Left renal pelvis (tissue), 4 donors: ENCODE measurements at regions not wholly inside any gene's neighbourhood (a gene's known extent, or its start where the extent isn't known, plus 50 kb on each side); places are given as distances from the start of the nearest gene placed in this dataset.

ENCODE experiments used
- DNase-seq, 4 donors: peaks; one replicate each; pipeline ENCODE4 v3.0.0-alpha.2; 2013; ENCODE audit warnings: low read depth in 4 of 4, low spot score in 3 of 4

GRCh38 chr11:109735128-109735527, 313.1 kb downstream of the C11orf87 start:
- no peak for DNase-seq

- DNase-seq = no peak
Observed at GRCh38 chr11:109739379-109739778, 317.4 kb downstream of the C11orf87 start.

- no peak for DNase-seq
Observed at GRCh38 chr11:109745996-109746625, 324.1 kb downstream of the C11orf87 start.

DNA sequence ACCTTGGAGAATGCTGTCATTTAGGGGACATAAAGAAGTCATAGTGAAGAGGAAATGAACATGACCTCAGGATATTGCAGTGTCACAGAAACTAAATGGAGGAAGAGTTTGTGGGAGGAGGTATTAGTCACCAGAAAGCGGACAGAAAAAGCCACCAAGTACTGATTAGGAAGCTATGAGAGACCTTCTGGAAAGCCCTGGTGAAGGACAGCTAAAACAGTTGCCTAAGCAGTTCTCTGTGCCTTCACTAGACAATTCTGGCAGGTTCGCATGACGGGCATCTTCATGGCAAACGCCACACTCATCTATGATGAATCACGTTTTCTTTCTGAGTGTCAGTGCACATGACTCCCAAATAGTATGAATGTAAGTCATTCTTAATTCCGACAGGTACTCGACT, 325.8 kb downstream of the C11orf87 start:
- DNase-seq = no peak

DNA sequence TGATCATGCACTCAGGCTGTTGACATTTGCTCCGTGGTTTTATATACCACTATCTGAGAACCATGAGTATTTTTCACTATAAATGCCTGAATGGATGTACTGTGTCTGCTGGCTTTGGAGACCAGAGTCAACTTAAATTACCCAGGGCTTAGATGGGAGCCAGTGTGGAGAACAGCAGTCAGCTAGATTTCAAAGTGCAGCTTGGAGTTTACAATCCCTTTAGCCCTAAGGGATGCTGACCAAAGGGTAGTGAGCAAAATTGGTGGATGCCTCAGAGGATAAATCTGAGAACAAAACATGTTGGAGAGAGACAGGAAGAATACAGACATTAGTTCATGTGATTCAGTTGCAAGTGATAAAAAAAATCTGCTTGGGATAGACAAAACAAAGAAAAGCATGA, 327.5 kb downstream of the C11orf87 start:
- DNase-seq = no peak

DNA sequence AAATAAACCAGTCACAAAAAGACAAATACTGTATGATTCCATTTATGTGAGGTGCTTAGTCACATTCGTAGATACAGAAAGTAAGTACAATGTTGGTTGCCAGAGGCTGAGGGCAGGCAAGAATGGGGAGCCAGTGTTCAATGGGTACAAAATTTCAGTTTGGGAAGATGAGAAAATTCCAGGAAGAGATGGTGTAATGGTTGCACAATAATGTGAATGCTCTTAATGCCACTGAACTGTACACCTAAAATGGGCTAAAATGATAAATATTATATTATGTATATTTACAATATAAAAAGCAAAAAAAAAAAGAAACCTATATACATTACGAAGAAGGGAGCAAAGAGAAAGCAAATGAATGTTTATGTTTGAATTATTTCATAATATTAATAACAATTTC, 329.0 kb downstream of the C11orf87 start:
- DNase-seq = no peak

GRCh38 chr11:109752212-109752825, 330.3 kb downstream of the C11orf87 start:
- no peak for DNase-seq

GRCh38 chr11:109756521-109756920, 334.5 kb downstream of the C11orf87 start:
- no peak for DNase-seq

DNA sequence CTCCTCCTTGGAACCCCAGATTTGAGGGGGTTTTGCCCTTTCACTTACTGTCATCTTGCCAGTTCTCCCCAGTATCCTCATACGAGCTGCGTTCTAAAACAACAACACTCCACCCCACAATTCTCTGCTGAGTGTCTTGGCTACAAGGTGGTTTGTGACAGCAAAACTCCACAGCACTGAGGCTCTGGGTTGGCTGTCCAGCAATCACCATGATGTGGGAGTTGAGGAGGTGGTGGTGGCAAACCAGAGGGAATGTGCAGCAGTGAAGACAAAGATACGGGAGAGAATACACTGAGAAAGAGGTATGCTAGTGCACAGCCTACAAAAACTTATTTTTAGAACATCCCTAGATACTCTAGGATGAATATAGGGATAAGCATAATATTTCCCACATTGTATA, 335.0 kb downstream of the C11orf87 start:
- DNase-seq = no peak

DNA sequence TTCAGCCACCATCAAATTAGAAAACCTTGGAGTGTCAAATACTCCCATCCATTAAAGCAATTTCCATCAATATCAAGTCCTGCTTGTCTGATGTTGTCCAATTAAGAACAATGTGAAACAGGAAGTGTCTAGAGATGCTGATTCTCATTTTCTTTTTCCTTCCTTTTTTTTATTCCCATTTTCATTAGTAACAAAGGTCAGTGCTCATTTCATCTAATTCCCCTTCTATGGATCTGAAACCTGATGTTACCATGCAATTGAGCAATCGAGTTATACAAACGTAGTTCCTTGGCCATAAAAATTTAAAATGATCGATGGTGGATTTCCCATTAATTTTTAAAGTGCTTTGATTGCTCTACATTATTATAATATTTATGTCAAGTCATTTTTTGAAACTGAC, 330.6 kb upstream of the ZC3H12C start:
- no peak for DNase-seq

DNA sequence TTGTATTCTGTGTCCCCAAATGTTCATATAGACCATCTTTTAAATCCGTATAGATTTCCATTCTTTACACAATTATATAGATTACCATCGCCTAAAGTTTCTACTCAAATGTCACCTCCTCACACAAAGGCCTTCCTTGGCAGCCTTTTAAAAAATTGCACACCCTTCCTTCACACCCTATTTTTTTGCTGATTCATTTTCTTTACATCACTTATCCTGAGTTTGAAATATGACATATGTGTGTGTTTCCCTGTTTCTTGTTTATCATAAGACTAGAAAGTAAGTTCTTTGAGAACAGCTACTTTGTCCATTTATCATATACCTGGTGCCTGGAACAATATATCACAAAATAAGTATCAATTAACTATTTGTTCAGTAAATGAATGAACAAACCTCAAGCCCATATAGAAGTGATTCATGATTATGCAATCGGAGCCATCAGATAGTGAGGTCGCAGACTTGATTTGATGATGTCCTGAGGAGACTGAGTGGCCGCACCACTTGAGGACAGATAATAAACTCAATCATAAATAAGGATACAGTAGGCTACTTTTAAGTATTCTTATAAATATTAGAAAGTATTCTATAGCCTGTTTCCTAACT, 327.4 kb upstream of the ZC3H12C start:
- no peak for DNase-seq

GRCh38 chr11:109769858-109770257, 323.3 kb upstream of the ZC3H12C start:
- peak in 1 of 4 donors; percentile 14 for DNase-seq

- no peak for DNase-seq
Observed at GRCh38 chr11:109770323-109770722, 322.9 kb upstream of the ZC3H12C start.

DNA sequence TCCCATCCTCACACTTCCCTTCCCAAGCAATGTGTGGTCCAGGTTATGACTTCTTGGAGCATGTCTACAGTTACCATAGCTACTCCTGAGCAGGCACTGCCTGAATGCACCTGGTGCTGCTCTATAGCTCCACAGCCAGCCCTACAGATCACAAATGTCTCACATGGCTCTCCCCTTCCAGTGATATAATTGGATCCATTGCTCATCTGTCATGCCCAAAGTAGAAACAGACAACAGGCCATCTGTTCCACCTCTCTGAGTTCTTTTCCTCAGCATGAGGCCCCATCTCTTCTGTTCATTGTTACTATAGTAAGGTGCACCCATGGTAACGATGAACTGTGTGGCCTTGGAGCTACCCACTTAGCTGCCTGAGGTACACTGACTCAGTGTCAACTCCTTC, 320.3 kb upstream of the ZC3H12C start:
- peak in 1 of 4 donors; percentile 4 for DNase-seq

- DNase-seq = no peak
Observed at GRCh38 chr11:109775686-109776085, 317.5 kb upstream of the ZC3H12C start.

DNA sequence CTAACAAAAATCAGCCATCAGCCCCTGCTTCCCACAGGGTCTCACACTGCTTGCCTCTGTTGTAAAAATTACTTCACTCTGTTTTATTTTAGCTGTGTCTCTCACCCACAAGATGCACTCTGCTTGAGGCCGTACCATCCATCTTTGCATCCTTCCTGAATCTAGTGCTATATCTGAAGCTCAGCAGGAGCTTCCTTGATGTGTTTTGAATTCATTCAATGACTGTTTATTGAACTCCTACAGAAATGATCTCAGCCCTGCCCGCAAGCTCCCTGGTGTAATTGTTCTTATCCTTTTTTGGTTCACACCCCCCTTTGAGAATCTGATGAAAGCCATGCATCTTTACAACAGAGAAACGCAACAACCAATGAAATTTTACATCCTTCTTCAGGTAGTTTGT, 310.2 kb upstream of the ZC3H12C start:
- no peak for DNase-seq

- DNase-seq = no peak
Observed at GRCh38 chr11:109783840-109784239, 309.4 kb upstream of the ZC3H12C start.

- no peak for DNase-seq
Observed at GRCh38 chr11:109784536-109784935, 308.7 kb upstream of the ZC3H12C start.

GRCh38 chr11:109785198-109785597, 308.0 kb upstream of the ZC3H12C start:
- DNase-seq = no peak

- no peak for DNase-seq
Observed at GRCh38 chr11:109785714-109786113, 307.5 kb upstream of the ZC3H12C start.

- DNase-seq = no peak
Observed at GRCh38 chr11:109788948-109789490, 304.2 kb upstream of the ZC3H12C start.

- DNase-seq = no peak
Observed at GRCh38 chr11:109789901-109790300, 303.3 kb upstream of the ZC3H12C start.
